SK-N-SH (cell line): ENCODE measurements at regions not wholly inside any gene's neighbourhood (a gene's known extent, or its start where the extent isn't known, plus 50 kb on each side); places are given as distances from the start of the nearest gene placed in this dataset.
A peak's percentile ranks its signal among the peaks of the same experiment; 100 is the strongest.

Experiments used
- CTCF ChIP-seq: fragments of 200-600 bp; sonication (generic); IDR thresholded peaks from 2 replicates; pipeline ENCODE4 v1.6.1; 2017; ENCODE audit warnings: antibody characterized with exemption, mild to moderate bottlenecking, moderate library complexity
- MXI1 ChIP-seq: IDR thresholded peaks from 2 replicates; pipeline ENCODE4 v1.6.1; 2012; ENCODE audit warnings: mild to moderate bottlenecking, low read depth, low read length, improper control_type of control experiment
- POLR2AphosphoS5 ChIP-seq: IDR thresholded peaks from 2 replicates; pipeline ENCODE4 v1.6.1; 2012; ENCODE audit warnings: low read depth, low read length
- RAD21 ChIP-seq: IDR thresholded peaks from 2 replicates; pipeline ENCODE4 v1.6.1; 2012; ENCODE audit warnings: mild to moderate bottlenecking, low read length
- YY1 ChIP-seq: IDR thresholded peaks from 2 replicates; pipeline ENCODE4 v1.4.0; 2012; ENCODE audit warnings: low read depth, mild to moderate bottlenecking
- TF ChIP-seq, protein P1 (sequence below): IDR thresholded peaks from 2 replicates; pipeline ENCODE4; 2012

DNA sequence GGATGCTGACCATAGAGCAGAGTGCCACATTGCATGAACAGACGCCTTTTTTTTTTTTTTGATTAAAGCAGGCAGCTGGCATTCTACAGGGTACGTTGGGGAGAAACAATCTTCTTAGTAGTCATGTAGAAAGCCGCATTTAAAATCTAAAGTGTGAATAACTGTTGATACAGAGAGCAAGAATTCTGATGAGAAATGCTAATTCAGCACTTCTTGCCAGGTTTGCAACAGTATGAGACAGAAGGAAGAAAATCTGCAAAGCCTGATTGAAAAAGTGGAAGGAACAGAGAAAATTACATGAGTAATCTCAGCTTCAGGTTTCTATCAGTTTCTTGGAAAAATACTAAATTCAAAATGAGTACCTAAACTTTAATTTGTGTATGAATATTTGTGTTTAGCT lies 232.7 kb upstream of the CHRM2 start:
- TF ChIP-seq YY1 = no peak
- peak; percentile 11; the same call in 1 of the 2 replicates for TF ChIP-seq RAD21
- no peak for TF ChIP-seq CTCF
- TF ChIP-seq POLR2AphosphoS5 = no peak
- no peak for TF ChIP-seq MXI1
- TF ChIP-seq, protein P1, sequence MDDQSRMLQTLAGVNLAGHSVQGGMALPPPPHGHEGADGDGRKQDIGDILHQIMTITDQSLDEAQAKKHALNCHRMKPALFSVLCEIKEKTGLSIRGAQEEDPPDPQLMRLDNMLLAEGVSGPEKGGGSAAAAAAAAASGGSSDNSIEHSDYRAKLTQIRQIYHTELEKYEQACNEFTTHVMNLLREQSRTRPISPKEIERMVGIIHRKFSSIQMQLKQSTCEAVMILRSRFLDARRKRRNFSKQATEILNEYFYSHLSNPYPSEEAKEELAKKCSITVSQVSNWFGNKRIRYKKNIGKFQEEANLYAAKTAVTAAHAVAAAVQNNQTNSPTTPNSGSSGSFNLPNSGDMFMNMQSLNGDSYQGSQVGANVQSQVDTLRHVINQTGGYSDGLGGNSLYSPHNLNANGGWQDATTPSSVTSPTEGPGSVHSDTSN = no peak
